GM19455 (cell line): ENCODE measurements at regions not wholly inside any gene's neighbourhood (a gene's known extent, or its start where the extent isn't known, plus 50 kb on each side); places are given as distances from the start of the nearest gene placed in this dataset.
"Not testable (repeated sequence)": the region's sequence is repeated elsewhere in the genome, so short reads cannot be mapped to it uniquely, and the experiment has no call there.

Experiments used
- ATAC-seq: cut with Tn5 transposase; IDR thresholded peaks from one replicate; pipeline ENCODE4 v1.9.1; 2021; ENCODE audit not compliant: unreplicated experiment

DNA sequence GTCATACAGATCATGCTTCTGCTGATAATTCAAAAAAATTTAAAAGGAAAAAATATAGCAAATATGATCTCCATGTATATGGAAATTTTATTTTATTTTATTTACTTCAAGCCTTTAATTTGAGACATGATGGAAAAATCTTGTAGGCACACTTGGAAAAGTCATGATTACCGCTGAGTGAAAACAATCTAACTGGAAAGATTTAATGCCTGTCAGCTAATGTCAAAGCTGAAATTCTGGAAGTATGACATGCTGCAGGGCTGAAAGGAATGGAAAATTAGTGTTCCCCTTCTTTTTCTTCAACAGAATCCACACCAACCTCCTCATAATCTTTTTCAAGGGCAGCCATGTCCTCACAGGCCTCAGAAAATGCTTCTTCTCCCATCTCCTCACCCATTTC, 58.2 kb downstream of the RPRM start:
- no peak for ATAC-seq

- ATAC-seq, result no peak
Measured at GRCh38 chr2:153417077-153417476, 61.5 kb downstream of the RPRM start.

DNA sequence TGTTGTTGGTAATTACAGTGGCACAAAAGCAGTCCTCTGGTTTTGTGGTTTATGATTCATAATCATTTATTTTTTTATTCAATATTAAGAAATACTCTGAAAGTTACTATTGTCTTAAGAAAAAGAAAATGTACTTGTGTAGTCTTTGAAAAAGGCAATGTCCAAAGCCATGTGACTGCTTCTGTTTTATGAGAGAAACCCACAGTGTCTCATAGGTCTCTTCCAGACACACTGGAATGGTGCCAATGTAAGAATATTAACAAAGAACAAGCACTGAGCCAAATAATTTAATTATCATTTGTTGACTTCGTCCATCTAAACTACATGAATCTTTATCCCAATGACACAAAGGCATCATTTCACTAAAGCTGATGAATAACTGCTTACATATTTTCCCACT, 62.5 kb downstream of the RPRM start:
- no peak for ATAC-seq

DNA sequence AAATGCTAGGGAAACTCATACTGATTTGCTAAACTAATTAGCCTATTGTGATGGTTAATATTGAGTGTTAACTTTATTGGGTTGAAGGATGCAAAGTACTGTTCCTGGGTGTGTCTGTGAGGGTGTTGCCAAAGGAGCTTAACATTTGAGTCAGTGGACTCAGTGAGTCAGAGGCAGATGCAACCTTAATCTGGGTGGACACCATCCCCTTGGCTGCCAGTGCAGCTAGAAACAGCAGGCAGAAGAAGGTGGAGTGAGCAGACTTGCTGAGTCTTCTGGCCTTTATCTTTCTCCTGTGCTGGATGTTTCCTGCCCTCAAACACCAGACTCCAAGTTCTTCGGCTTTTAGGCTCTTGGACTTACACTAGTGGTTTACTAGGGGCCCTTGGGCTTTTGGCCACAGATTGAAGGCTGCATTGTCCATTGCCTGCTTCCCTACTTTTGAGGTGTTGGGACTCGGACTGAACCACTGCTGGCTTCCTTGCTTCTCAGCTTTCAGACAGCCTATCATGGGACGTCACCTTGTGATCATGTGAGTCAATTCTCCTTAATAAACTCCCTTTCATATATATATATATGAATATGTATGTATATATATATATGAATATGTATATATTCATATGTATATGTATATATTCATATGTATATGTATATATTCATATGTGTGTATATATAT, 69.7 kb downstream of the RPRM start:
- no peak for ATAC-seq

DNA sequence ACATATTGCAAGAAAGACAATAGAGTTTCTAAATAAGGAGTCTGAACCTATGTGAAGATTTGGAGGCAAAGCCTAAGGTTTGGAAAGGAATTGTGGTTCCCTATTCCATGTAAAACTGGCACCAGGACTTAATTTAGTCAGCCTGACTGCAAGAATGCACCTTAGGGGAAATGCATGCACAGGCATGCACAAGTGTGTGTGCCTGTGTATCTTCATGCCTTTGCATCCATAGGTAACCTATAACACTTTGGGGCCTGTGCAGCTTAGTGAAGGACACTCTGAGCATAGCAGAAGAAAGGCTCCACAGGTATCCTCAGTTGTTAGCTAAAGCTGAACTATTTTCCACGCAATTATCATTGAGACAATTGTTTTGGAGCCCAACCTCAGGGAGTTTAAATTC, 73.4 kb downstream of the RPRM start:
- no peak for ATAC-seq

GRCh38 chr2:153404792-153405191, 73.8 kb downstream of the RPRM start:
- ATAC-seq, result no peak

DNA sequence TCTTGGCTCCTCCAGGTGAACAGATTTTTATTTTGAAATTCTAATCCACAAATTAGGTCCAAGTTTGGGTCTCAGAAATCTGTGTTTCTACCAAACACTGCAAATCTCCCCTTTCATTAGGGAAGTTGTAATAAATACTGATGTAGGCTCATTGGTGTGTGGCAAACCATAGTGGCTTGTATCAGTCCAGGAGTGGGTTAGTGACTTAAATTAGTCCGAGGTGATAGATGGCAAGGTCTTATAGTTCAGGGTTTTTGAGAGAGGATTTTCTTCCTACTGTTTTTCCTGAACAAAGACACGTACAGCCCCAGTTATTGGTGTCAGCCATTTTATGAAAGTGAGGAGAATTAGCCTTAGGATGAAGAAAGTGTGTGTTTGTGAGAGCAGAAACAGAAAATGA, 74.6 kb downstream of the RPRM start:
- ATAC-seq, result no peak

GRCh38 chr2:153403352-153403751, 75.2 kb downstream of the RPRM start:
- ATAC-seq, result not testable (repeated sequence)

- ATAC-seq, result no peak
Measured at GRCh38 chr2:153394686-153395085, 83.9 kb downstream of the RPRM start.

GRCh38 chr2:153394247-153394646, 84.3 kb downstream of the RPRM start:
- no peak for ATAC-seq

DNA sequence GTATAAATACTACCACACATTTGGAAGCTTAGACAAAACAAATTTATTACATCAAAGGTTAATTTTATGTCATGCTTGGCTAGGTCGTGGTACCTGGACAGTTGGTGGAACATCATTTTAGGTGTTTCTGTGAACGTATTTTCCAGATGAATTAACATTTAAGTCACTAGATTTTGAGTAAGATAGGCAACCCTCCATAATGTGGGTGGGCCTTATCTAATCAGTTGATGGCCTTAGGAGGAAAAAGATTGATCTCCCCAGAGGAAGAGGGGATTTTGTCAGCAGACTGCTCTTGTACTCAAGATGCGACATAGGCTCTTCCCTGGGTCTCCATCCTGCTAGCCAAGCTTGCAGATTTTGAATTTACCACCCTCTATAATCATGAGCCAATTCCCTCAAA, 85.0 kb downstream of the RPRM start:
- no peak for ATAC-seq

GRCh38 chr2:153391131-153391530, 87.4 kb downstream of the RPRM start:
- no peak for ATAC-seq

- ATAC-seq, result no peak
Measured at GRCh38 chr2:153388246-153388645, 90.3 kb downstream of the RPRM start.

GRCh38 chr2:153387203-153387602, 91.4 kb downstream of the RPRM start:
- ATAC-seq, result no peak

DNA sequence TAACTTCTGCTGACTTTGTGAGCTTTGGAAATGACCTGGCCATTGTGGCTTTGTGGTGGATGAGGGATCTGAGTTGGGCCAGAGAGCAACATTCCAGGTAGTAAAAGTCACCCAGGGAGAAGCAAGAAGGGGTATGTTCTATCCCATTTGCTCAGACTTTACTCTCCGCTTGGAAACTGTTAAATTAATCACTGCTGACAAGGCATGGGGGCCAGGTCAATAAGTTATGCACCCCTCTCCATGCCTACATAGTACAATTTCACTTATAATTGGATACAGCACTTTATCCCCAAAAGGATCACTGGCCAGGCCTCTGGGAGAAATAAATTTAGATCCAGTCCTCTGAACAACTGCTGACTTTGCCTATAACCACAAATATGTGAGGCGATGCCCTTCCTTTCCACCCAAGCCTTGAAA, 92.1 kb downstream of the RPRM start:
- no peak for ATAC-seq

DNA sequence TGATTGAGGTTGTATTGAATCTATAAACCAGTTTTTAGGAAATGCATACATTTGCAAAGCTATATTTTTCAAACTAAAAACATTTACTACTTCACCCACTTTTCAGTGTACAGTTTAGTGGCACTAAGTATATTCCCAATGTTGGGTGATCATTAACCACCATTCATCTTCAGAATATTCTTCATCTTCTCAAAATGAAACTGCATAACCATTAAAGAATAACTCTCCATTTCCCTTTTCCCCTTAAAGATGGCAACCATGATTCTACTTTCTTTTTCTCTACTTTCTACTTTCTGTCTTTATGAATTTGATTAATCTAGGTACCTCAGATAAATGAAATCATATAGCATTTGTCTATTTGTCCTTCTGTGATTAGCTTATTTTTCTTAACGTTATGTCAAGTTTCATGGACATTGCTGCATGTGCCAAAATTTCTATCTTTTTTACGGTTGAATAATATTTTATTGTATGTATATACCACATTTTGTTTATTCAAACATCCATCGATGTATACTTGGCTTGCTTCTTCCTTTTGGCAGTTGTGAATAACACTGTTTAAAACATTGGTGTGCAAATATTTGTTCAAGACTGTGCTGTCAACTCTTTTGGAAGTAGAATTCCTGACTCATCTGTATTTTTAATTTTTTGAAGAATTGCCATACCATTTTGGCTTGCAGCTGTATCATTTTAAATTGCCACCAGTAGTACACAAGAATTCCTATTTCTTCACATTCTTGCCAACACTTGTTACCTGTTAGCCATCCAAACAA, 104.9 kb downstream of the RPRM start:
- ATAC-seq, result no peak

DNA sequence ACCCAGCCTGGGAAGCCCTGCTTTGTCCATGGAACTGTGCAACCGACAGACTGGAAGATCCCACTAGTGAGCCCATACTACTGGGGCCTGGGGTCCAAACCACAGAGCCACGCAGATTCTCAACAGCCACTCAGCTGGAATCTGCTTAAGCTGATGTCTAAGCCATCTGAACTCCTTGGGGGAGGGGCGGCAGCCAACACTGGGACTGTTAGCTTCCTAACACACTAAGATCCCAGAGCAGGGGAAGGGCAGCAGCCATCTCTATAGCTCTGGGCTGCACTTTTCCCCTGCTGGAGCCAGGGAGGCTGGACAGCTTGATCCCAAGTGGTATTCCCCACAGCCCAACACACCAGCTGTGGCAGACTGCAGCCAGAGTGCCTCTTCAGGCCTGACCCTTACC, 118.3 kb downstream of the RPRM start:
- ATAC-seq, result no peak

- ATAC-seq, result no peak
Measured at GRCh38 chr2:153354377-153354776, 124.2 kb downstream of the RPRM start.

DNA sequence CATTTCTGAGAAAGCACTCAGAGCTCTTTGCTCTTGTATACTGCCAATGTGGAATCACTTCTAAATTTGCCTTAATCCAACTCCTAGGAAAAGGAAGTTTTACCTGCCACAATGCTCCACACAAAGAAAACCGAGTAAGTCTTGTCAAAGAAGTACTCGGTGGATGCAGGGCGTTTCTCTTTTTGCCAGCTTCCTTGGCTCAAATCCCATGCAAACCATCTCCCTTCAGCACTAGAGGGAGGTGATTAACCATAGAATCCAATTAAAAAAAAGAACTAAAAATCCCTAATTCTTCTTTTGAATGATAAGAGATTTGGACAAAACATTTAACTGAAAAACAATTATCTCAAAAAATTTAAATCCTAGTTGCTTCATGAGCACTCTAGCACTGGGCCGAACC, 129.0 kb downstream of the RPRM start:
- no peak for ATAC-seq

DNA sequence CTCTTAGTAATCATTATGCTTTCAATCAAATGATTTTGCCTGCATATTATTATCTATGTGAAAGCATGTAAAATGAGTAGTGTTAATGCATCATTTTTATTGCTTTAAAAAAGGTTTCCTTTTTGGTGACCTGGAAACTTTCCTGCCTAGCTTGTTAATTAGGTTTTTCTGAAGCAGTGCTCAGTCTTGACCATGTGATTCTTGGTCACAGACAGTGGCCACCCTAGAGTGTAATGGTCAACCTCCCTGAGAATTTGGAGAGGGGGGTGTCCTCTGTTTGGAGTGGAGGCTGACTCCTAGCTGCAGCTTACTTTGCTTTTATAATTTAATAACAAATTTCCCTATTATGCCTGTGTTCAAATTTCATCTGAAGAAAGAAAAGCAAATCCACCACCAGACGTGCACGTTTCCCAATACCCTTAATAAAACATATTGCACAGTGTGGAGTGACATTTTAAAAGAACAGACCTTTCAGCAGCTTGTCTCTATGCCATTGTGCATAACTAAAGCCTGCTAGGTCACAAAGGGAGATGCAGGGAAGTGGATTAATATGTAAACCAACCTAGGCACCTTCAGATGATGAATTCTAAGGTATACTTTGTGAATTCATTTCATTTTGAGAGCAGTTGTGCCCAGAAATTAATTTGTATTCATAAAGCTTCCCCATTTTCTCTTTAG, 130.6 kb downstream of the RPRM start:
- ATAC-seq, result no peak

DNA sequence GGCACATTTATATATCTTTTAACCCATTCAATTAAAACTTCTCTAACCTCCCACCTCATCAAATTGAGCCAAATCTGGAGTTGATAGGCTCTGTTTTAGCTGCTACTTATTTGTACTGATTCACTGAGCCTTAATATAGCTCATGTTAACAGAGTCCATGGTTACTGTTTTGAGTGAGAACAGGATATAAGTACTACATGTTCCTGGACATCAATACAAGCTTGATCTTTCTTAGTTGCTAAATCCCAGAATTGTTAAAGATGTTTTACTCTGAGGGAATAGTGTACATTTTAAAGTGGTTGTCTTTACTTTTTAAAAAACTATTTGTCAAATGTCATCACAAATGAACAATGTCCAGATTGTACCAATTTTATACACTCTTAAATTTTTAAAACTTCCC, 157.7 kb downstream of the RPRM start:
- no peak for ATAC-seq

DNA sequence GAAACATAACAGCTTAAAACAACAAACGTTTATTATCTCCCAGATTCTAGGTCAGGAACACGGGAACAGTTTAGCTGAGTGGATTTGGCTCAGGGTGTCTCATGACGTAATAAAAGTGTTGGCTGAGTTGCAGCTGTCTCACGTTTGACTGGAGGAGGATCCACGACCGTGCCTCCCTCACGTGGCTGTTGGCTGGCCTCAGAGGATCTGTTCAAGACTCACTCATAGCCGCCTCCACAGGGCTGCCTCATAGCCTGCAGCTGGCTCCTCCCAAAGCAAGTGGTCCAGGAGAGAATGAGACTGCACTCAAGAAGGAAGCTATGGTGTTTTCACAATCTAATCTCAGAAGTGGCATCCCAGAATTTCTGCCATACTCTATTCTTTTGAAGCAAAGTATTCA, 167.1 kb downstream of the RPRM start:
- ATAC-seq, result no peak
